ENCODE measurements at regions not wholly inside any gene's neighbourhood (a gene's known extent, or its start where the extent isn't known, plus 50 kb on each side); places are given as distances from the start of the nearest gene placed in this dataset.

- DNase-seq: peak; percentile 65
- no peaks in the 10 kb centered on the region for H3K9me3 ChIP-seq (ENCODE audit: low read depth)
- H4K20me1 ChIP-seq (ENCODE audit: insufficient read depth): no peaks in the 10 kb centered on the region
- TF ChIP-seq EZH2 (IDR thresholded peaks at IDR 0.05; ENCODE audit: insufficient read depth, poor library complexity, severe bottlenecking) (no peak), EZH2phosphoT487 (IDR thresholded peaks at IDR 0.05; ENCODE audit: insufficient read depth, low read depth) (no peak)
- in situ Hi-C loops (cut with MboI): no loop called here
- no peaks in the 10 kb centered on the region for H3K36me3 ChIP-seq (ENCODE audit: low read depth)
- no peak overlapping the region for H3K4me3 ChIP-seq
- H3F3A ChIP-seq (ENCODE audit: insufficient read depth): peaks cover 16% of the 10 kb centered on the region; the same call in 1 of the 2 replicates
- no peaks in the 10 kb centered on the region for H3K79me2 ChIP-seq (ENCODE audit: insufficient read depth)
- no peaks in the 10 kb centered on the region for H3K9me2 ChIP-seq (ENCODE audit: insufficient read depth)
- no peaks in the 10 kb centered on the region for H3K27me3 ChIP-seq (replicated peaks; ENCODE audit: insufficient read depth)
- H3K27ac ChIP-seq: no peak overlapping the region
- H3K9ac ChIP-seq: no peak overlapping the region
- H2AFZ ChIP-seq: no peak overlapping the region
- H3K4me2 ChIP-seq (ENCODE audit: unreplicated experiment): no peak overlapping the region
- H3K4me1 ChIP-seq (ENCODE audit: insufficient read depth): peaks cover 20% of the 10 kb centered on the region
- WGBS, 2 experiments (ENCODE audit: low coverage in 1 of 2, low lambda C conversion rate in 2 of 2, missing lambda C conversion rate in 2 of 2): 5 to 6% methylated on average over 3 of the region's 3 CpGs
Measured at GRCh38 chr1:67614511-67614934, 70.5 kb upstream of the GADD45A start.

GRCh38 chr1:67615886-67616285, 69.1 kb upstream of the GADD45A start:
- Histone ChIP-seq H3K79me2 (ENCODE audit: insufficient read depth) (no peaks in the 10 kb centered on the region), H3K36me3 (ENCODE audit: low read depth) (no peaks in the 10 kb centered on the region), H3K9me3 (ENCODE audit: low read depth) (no peaks in the 10 kb centered on the region), H4K20me1 (ENCODE audit: insufficient read depth) (no peaks in the 10 kb centered on the region), H3K4me1 (ENCODE audit: insufficient read depth) (peaks cover 20% of the 10 kb centered on the region), H3K9me2 (ENCODE audit: insufficient read depth) (no peaks in the 10 kb centered on the region), H2AFZ (no peak overlapping the region), H3K27me3 (replicated peaks; ENCODE audit: insufficient read depth) (no peaks in the 10 kb centered on the region), H3F3A (ENCODE audit: insufficient read depth) (peaks cover 18% of the 10 kb centered on the region; the same call in 1 of the 2 replicates), H3K4me2 (ENCODE audit: unreplicated experiment) (no peak overlapping the region), H3K4me3 (no peak overlapping the region), H3K27ac (no peak overlapping the region), H3K9ac (no peak overlapping the region)
- 100% methylated on average over 1 of the region's 1 CpG for WGBS, 2 experiments (ENCODE audit: low coverage in 1 of 2, low lambda C conversion rate in 2 of 2, missing lambda C conversion rate in 2 of 2)
- no peak for DNase-seq
- in situ Hi-C loops (cut with MboI): no loop called here
- no peak for TF ChIP-seq EZH2 (IDR thresholded peaks at IDR 0.05; ENCODE audit: insufficient read depth, poor library complexity, severe bottlenecking)
- no peak for TF ChIP-seq EZH2phosphoT487 (IDR thresholded peaks at IDR 0.05; ENCODE audit: insufficient read depth, low read depth)

- in situ Hi-C loops (cut with MboI): no loop called here
Measured at GRCh38 chr1:67616394-67616985, 68.5 kb upstream of the GADD45A start.

GRCh38 chr1:67618285-67619018, 66.5 kb upstream of the GADD45A start:
- WGBS, 2 experiments (ENCODE audit: low coverage in 1 of 2, low lambda C conversion rate in 2 of 2, missing lambda C conversion rate in 2 of 2): 2% methylated on average over 14 of the region's 14 CpGs
- no peaks in the 10 kb centered on the region for H3K79me2 ChIP-seq (ENCODE audit: insufficient read depth)
- peak overlapping the region; percentile 82 for H3K27ac ChIP-seq
- TF ChIP-seq EZH2 (IDR thresholded peaks at IDR 0.05; ENCODE audit: insufficient read depth, poor library complexity, severe bottlenecking) (no peak), EZH2phosphoT487 (IDR thresholded peaks at IDR 0.05; ENCODE audit: insufficient read depth, low read depth) (no peak)
- H3K9me2 ChIP-seq (ENCODE audit: insufficient read depth): no peaks in the 10 kb centered on the region
- peaks cover 20% of the 10 kb centered on the region for H3K4me1 ChIP-seq (ENCODE audit: insufficient read depth)
- H3F3A ChIP-seq (ENCODE audit: insufficient read depth): peaks cover 9% of the 10 kb centered on the region; the same call in 1 of the 2 replicates
- H3K4me2 ChIP-seq (ENCODE audit: unreplicated experiment): peak overlapping the region; percentile 82
- no peaks in the 10 kb centered on the region for H4K20me1 ChIP-seq (ENCODE audit: insufficient read depth)
- no peaks in the 10 kb centered on the region for H3K9me3 ChIP-seq (ENCODE audit: low read depth)
- peak; percentile 95 for DNase-seq
- no peaks in the 10 kb centered on the region for H3K27me3 ChIP-seq (replicated peaks; ENCODE audit: insufficient read depth)
- peak overlapping the region; percentile 67 for H3K4me3 ChIP-seq
- H2AFZ ChIP-seq: peak overlapping the region; percentile 70
- in situ Hi-C loops (cut with MboI): no loop called here
- H3K9ac ChIP-seq: peak overlapping the region; percentile 73
- no peaks in the 10 kb centered on the region for H3K36me3 ChIP-seq (ENCODE audit: low read depth)

More at GRCh38 chr1:67616394-67616985, 68.5 kb upstream of the GADD45A start:
- DNase-seq: peak; percentile 45
- Histone ChIP-seq H3K9ac (no peak overlapping the region), H3K4me3 (no peak overlapping the region), H3K79me2 (ENCODE audit: insufficient read depth) (no peaks in the 10 kb centered on the region), H3K4me2 (ENCODE audit: unreplicated experiment) (no peak overlapping the region), H3K27me3 (replicated peaks; ENCODE audit: insufficient read depth) (no peaks in the 10 kb centered on the region), H4K20me1 (ENCODE audit: insufficient read depth) (no peaks in the 10 kb centered on the region), H3K9me2 (ENCODE audit: insufficient read depth) (no peaks in the 10 kb centered on the region), H3F3A (ENCODE audit: insufficient read depth) (peaks cover 18% of the 10 kb centered on the region; the same call in 1 of the 2 replicates), H2AFZ (no peak overlapping the region), H3K36me3 (ENCODE audit: low read depth) (no peaks in the 10 kb centered on the region), H3K4me1 (ENCODE audit: insufficient read depth) (peaks cover 20% of the 10 kb centered on the region), H3K9me3 (ENCODE audit: low read depth) (no peaks in the 10 kb centered on the region), H3K27ac (no peak overlapping the region)
- TF ChIP-seq EZH2phosphoT487 (IDR thresholded peaks at IDR 0.05; ENCODE audit: insufficient read depth, low read depth): no peak
- no peak for TF ChIP-seq EZH2 (IDR thresholded peaks at IDR 0.05; ENCODE audit: insufficient read depth, poor library complexity, severe bottlenecking)
- WGBS, 2 experiments (ENCODE audit: low coverage in 1 of 2, low lambda C conversion rate in 2 of 2, missing lambda C conversion rate in 2 of 2): 80 to 83% methylated on average over 2 of the region's 2 CpGs
